AG09309 (cell line): ENCODE measurements at regions not wholly inside any gene's neighbourhood (a gene's known extent, or its start where the extent isn't known, plus 50 kb on each side); places are given as distances from the start of the nearest gene placed in this dataset.

Experiments used
- DNase-seq: peaks from one replicate; pipeline ENCODE4 v3.0.0-alpha.2; 2010; ENCODE audit warnings: low read depth
- H3K4me3 ChIP-seq: 2 replicates; pipeline ENCODE4 v1.5.1; 2011; ENCODE audit warnings: mild to moderate bottlenecking, low read depth, low read length, moderate library complexity; ENCODE audit not compliant: control insufficient read depth
- CTCF ChIP-seq: IDR thresholded peaks from 2 replicates; pipeline ENCODE4 v1.5.1; 2011; ENCODE audit warnings: mild to moderate bottlenecking, low read depth, low read length, inconsistent platforms; ENCODE audit not compliant: insufficient read depth, control insufficient read depth; ENCODE audit errors: missing control alignments

GRCh38 chr1:157239936-157240335 lies 101.7 kb upstream of the ETV3 start:
- no peak for TF ChIP-seq CTCF
- DNase-seq = no peak
- H3K4me3 ChIP-seq = no peak overlapping the region

GRCh38 chr1:157238585-157238984 lies 100.4 kb upstream of the ETV3 start:
- no peak for DNase-seq
- no peak overlapping the region for H3K4me3 ChIP-seq
- no peak for TF ChIP-seq CTCF

GRCh38 chr1:157237981-157238380 lies 99.8 kb upstream of the ETV3 start:
- no peak for DNase-seq
- no peak overlapping the region for H3K4me3 ChIP-seq
- TF ChIP-seq CTCF = no peak

- no peak for DNase-seq
- no peak overlapping the region for H3K4me3 ChIP-seq
- no peak for TF ChIP-seq CTCF
These were observed 99.3 kb upstream of the ETV3 start for GRCh38 chr1:157237522-157237921.

- no peak overlapping the region for H3K4me3 ChIP-seq
- DNase-seq = no peak
- TF ChIP-seq CTCF = no peak
These were observed 97.9 kb upstream of the ETV3 start for GRCh38 chr1:157236072-157236471.

GRCh38 chr1:157235307-157235706 lies 97.1 kb upstream of the ETV3 start:
- no peak for DNase-seq
- no peak overlapping the region for H3K4me3 ChIP-seq
- no peak for TF ChIP-seq CTCF

GRCh38 chr1:157234705-157235273 lies 96.6 kb upstream of the ETV3 start:
- no peak for DNase-seq
- H3K4me3 ChIP-seq = no peak overlapping the region
- TF ChIP-seq CTCF = no peak
